Progenitor cell of endocrine pancreas (in vitro differentiated cells): ENCODE measurements at regions not wholly inside any gene's neighbourhood (a gene's known extent, or its start where the extent isn't known, plus 50 kb on each side); places are given as distances from the start of the nearest gene placed in this dataset.
"Not testable (repeated sequence)": the region's sequence is repeated elsewhere in the genome, so short reads cannot be mapped to it uniquely, and the experiment has no call there.

ENCODE experiments used
- DNase-seq: peaks from one replicate; pipeline ENCODE4 v3.0.0; 2021; ENCODE audit warnings: low spot score; ENCODE audit not compliant: unreplicated experiment
- H3K27ac Mint-ChIP-seq: 2 replicates; pipeline ENCODE4 v1.8.0; 2021; ENCODE audit warnings: mild to moderate bottlenecking, moderate library complexity, mixed read lengths
- H3K27me3 Mint-ChIP-seq: 2 replicates; pipeline ENCODE4 v1.8.0; 2021; ENCODE audit warnings: mixed read lengths
- H3K36me3 Mint-ChIP-seq: 2 replicates; pipeline ENCODE4 v1.8.0; 2022; ENCODE audit warnings: mixed read lengths; ENCODE audit not compliant: insufficient read depth
- H3K4me1 Mint-ChIP-seq: 2 replicates; pipeline ENCODE4 v1.8.0; 2021; ENCODE audit warnings: low read depth, mixed read lengths
- H3K4me3 Mint-ChIP-seq: 2 replicates; pipeline ENCODE4 v1.8.0; 2021; ENCODE audit warnings: low read depth, mild to moderate bottlenecking, moderate library complexity, mixed read lengths
- H3K9me3 Mint-ChIP-seq: 2 replicates; pipeline ENCODE4 v1.8.0; 2021; ENCODE audit warnings: low read depth, mixed read lengths
- CTCF ChIP-seq: fragments of 200-600 bp; sonication (generic); IDR thresholded peaks from one replicate; pipeline ENCODE4 v1.5.0; 2021; ENCODE audit warnings: antibody characterized with exemption, mild to moderate bottlenecking; ENCODE audit not compliant: unreplicated experiment

GRCh38 chr9:31030741-31031202 is 1353.7 kb upstream of the ACO1 start:
- H3K27me3 Mint-ChIP-seq: no peaks in the 10 kb centered on the region
- H3K27ac Mint-ChIP-seq: no peak overlapping the region
- no peaks in the 10 kb centered on the region for H3K36me3 Mint-ChIP-seq
- no peaks in the 10 kb centered on the region for H3K9me3 Mint-ChIP-seq
- H3K4me3 Mint-ChIP-seq: no peak overlapping the region
- H3K4me1 Mint-ChIP-seq: peaks cover 14% of the 10 kb centered on the region
- no peak for DNase-seq
- no peak for TF ChIP-seq CTCF

- Mint-ChIP-seq H3K9me3 (no peaks in the 10 kb centered on the region), H3K27me3 (no peaks in the 10 kb centered on the region), H3K27ac (no peak overlapping the region), H3K4me1 (peaks cover 14% of the 10 kb centered on the region), H3K36me3 (no peaks in the 10 kb centered on the region), H3K4me3 (no peak overlapping the region)
- DNase-seq: no peak
- TF ChIP-seq CTCF: no peak
These were observed 1352.2 kb upstream of the ACO1 start for GRCh38 chr9:31032206-31032605.

- no peaks in the 10 kb centered on the region for H3K9me3 Mint-ChIP-seq
- TF ChIP-seq CTCF: no peak
- H3K4me3 Mint-ChIP-seq: no peak overlapping the region
- H3K36me3 Mint-ChIP-seq: no peaks in the 10 kb centered on the region
- DNase-seq: no peak
- peaks cover 14% of the 10 kb centered on the region for H3K4me1 Mint-ChIP-seq
- H3K27ac Mint-ChIP-seq: no peak overlapping the region
- H3K27me3 Mint-ChIP-seq: no peaks in the 10 kb centered on the region
These were observed 1350.1 kb upstream of the ACO1 start for GRCh38 chr9:31034311-31034710.

- no peaks in the 10 kb centered on the region for H3K9me3 Mint-ChIP-seq
- no peak for TF ChIP-seq CTCF
- H3K27ac Mint-ChIP-seq: no peak overlapping the region
- no peaks in the 10 kb centered on the region for H3K27me3 Mint-ChIP-seq
- no peaks in the 10 kb centered on the region for H3K36me3 Mint-ChIP-seq
- no peak for DNase-seq
- H3K4me1 Mint-ChIP-seq: no peaks in the 10 kb centered on the region
- no peak overlapping the region for H3K4me3 Mint-ChIP-seq
These were observed 1343.9 kb upstream of the ACO1 start for GRCh38 chr9:31040564-31040963.

GRCh38 chr9:31045810-31046209 is 1338.6 kb upstream of the ACO1 start:
- no peak overlapping the region for H3K4me3 Mint-ChIP-seq
- no peaks in the 10 kb centered on the region for H3K36me3 Mint-ChIP-seq
- DNase-seq: no peak
- H3K27me3 Mint-ChIP-seq: no peaks in the 10 kb centered on the region
- H3K27ac Mint-ChIP-seq: no peak overlapping the region
- H3K9me3 Mint-ChIP-seq: no peaks in the 10 kb centered on the region
- peaks cover 9% of the 10 kb centered on the region for H3K4me1 Mint-ChIP-seq
- TF ChIP-seq CTCF: no peak

- H3K9me3 Mint-ChIP-seq: peaks cover 11% of the 10 kb centered on the region
- H3K4me3 Mint-ChIP-seq, H3K36me3 Mint-ChIP-seq, H3K27me3 Mint-ChIP-seq, DNase-seq, H3K27ac Mint-ChIP-seq, H3K4me1 Mint-ChIP-seq: not testable (repeated sequence)
These were observed 1322.9 kb upstream of the ACO1 start for GRCh38 chr9:31061592-31061991.
